PC-3 (cell line): ENCODE measurements at regions not wholly inside any gene's neighbourhood (a gene's known extent, or its start where the extent isn't known, plus 50 kb on each side); places are given as distances from the start of the nearest gene placed in this dataset.
"Not testable (repeated sequence)": the region's sequence is repeated elsewhere in the genome, so short reads cannot be mapped to it uniquely, and the experiment has no call there.

Source experiments
- EZH2 ChIP-seq: fragments of 300-600 bp; sonication (generic); IDR thresholded peaks from one replicate; pipeline ENCODE4 v1.6.1; 2017; ENCODE audit warnings: antibody characterized with exemption, mild to moderate bottlenecking, low read length; ENCODE audit not compliant: unreplicated experiment
- EZH2phosphoT487 ChIP-seq: fragments of 300-600 bp; sonication (generic); IDR thresholded peaks from 2 replicates; pipeline ENCODE4 v1.6.1; 2018; ENCODE audit warnings: mild to moderate bottlenecking, antibody characterized with exemption, low read length, borderline replicate concordance
- TF ChIP-seq, protein P1 (sequence below): fragments of 300-600 bp; sonication (generic); conservative IDR thresholded peaks from 2 replicates; pipeline ENCODE4 v1.5.1; 2017; ENCODE audit warnings: antibody characterized with exemption, low read depth, mild to moderate bottlenecking, low read length

DNA sequence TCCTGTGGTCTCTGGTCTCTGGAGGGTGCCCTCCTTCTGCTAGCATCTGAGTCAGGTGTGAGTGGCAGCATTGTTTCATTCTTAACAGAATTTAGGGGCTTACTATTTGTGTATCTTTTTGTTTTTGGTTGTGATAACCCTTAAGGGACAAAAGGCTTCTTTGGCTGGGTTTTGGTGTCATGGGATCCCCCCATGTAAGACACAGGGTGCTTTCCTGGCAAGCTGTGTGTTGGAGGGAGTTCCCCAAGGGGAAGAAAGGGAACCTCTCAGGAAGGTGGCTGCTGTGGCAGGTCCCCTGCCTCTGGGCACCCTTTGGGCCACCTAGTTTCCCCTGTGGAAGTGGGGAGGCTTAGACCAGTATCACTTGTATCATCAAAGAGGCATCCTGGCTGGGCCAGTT lies 4459.6 kb upstream of the OR11H1 start:
- not testable (repeated sequence) for TF ChIP-seq EZH2, EZH2phosphoT487
- TF ChIP-seq, protein P1, sequence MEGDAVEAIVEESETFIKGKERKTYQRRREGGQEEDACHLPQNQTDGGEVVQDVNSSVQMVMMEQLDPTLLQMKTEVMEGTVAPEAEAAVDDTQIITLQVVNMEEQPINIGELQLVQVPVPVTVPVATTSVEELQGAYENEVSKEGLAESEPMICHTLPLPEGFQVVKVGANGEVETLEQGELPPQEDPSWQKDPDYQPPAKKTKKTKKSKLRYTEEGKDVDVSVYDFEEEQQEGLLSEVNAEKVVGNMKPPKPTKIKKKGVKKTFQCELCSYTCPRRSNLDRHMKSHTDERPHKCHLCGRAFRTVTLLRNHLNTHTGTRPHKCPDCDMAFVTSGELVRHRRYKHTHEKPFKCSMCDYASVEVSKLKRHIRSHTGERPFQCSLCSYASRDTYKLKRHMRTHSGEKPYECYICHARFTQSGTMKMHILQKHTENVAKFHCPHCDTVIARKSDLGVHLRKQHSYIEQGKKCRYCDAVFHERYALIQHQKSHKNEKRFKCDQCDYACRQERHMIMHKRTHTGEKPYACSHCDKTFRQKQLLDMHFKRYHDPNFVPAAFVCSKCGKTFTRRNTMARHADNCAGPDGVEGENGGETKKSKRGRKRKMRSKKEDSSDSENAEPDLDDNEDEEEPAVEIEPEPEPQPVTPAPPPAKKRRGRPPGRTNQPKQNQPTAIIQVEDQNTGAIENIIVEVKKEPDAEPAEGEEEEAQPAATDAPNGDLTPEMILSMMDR = not testable (repeated sequence)
